Smooth muscle cell (in vitro differentiated cells): ENCODE measurements at regions not wholly inside any gene's neighbourhood (a gene's known extent, or its start where the extent isn't known, plus 50 kb on each side); places are given as distances from the start of the nearest gene placed in this dataset.

Experiments used
- DNase-seq: peaks from one replicate; lab custom pipeline; 2025; ENCODE audit not compliant: unreplicated experiment; lab: John Stamatoyannopoulos, UW
- H2AFZ ChIP-seq: fragments of 200-600 bp; sonication (generic); 2 replicates; pipeline ENCODE4 v1.6.0; 2016; ENCODE audit warnings: antibody characterized with exemption, low read depth, mild to moderate bottlenecking
- H3F3A ChIP-seq: fragments of 200-600 bp; sonication (generic); 2 replicates; pipeline ENCODE4 v1.6.0; 2017; ENCODE audit warnings: antibody characterized with exemption, low read depth
- H3K27ac ChIP-seq: fragments of 200-600 bp; sonication (generic); 2 replicates; pipeline ENCODE4 v1.5.1; 2016; ENCODE audit warnings: low read depth, mild to moderate bottlenecking
- H3K27me3 ChIP-seq: fragments of 200-600 bp; sonication (generic); 2 replicates; pipeline ENCODE4 v1.6.1; 2016; ENCODE audit warnings: low read depth, mild to moderate bottlenecking
- H3K36me3 ChIP-seq: fragments of 200-600 bp; sonication (generic); 2 replicates; pipeline ENCODE4 v1.5.1; 2016; ENCODE audit warnings: low read depth
- H3K4me1 ChIP-seq: fragments of 200-600 bp; sonication (generic); 2 replicates; pipeline ENCODE4 v1.5.1; 2016; ENCODE audit warnings: low read depth
- H3K4me2 ChIP-seq: fragments of 200-600 bp; sonication (generic); 2 replicates; pipeline ENCODE4 v1.6.0; 2016; ENCODE audit warnings: mild to moderate bottlenecking
- H3K4me3 ChIP-seq: fragments of 200-600 bp; sonication (generic); 2 replicates; pipeline ENCODE4 v1.5.1; 2016; ENCODE audit warnings: mild to moderate bottlenecking
- H3K79me2 ChIP-seq: fragments of 200-600 bp; sonication (generic); 2 replicates; pipeline ENCODE4 v1.6.0; 2016; ENCODE audit warnings: low read depth, mild to moderate bottlenecking
- H3K9ac ChIP-seq: fragments of 200-600 bp; sonication (generic); 2 replicates; pipeline ENCODE4 v1.6.0; 2016; ENCODE audit warnings: low read depth
- H3K9me3 ChIP-seq: fragments of 200-600 bp; sonication (generic); replicated peaks from 2 replicates; pipeline ENCODE4 v1.5.1; 2016; ENCODE audit warnings: low read depth
- H4K20me1 ChIP-seq: fragments of 200-600 bp; sonication (generic); 2 replicates; pipeline ENCODE4 v1.6.0; 2016; ENCODE audit warnings: low read depth
- CTCF ChIP-seq: fragments of 200-600 bp; sonication (generic); IDR thresholded peaks from 2 replicates; pipeline ENCODE4 v1.5.1; 2017; ENCODE audit warnings: borderline replicate concordance, mild to moderate bottlenecking, antibody characterized with exemption; ENCODE audit not compliant: insufficient read depth, poor library complexity, severe bottlenecking
- WGBS: methylation state at CpG from one replicate; pipeline ENCODE4 v1.1.7; 2016; ENCODE audit warnings: low lambda C conversion rate; 5-methylcytosine and 5-hydroxymethylcytosine counted together

- no peak for TF ChIP-seq CTCF
- H4K20me1 ChIP-seq: no peaks in the 10 kb centered on the region
- no peak overlapping the region for H2AFZ ChIP-seq
- H3K4me3 ChIP-seq: no peak overlapping the region
- H3K27ac ChIP-seq: no peak overlapping the region
- H3K27me3 ChIP-seq: no peaks in the 10 kb centered on the region
- H3K79me2 ChIP-seq: no peaks in the 10 kb centered on the region
- no peak overlapping the region for H3K9ac ChIP-seq
- H3K4me1 ChIP-seq: peaks cover 15% of the 10 kb centered on the region
- 40% methylated on average over 2 of the region's 2 CpGs for WGBS
- H3K4me2 ChIP-seq: no peak overlapping the region
- DNase-seq: no peak
- no peaks in the 10 kb centered on the region for H3K9me3 ChIP-seq
- H3K36me3 ChIP-seq: no peaks in the 10 kb centered on the region
- H3F3A ChIP-seq: no peaks in the 10 kb centered on the region
Observed at GRCh38 chr5:51468196-51468595, 84.9 kb downstream of the ISL1 start.

GRCh38 chr5:51471630-51472029 lies 88.4 kb downstream of the ISL1 start:
- TF ChIP-seq CTCF: no peak
- H3K27me3 ChIP-seq: no peaks in the 10 kb centered on the region
- no peaks in the 10 kb centered on the region for H4K20me1 ChIP-seq
- H3K27ac ChIP-seq: no peak overlapping the region
- 97% methylated on average over 1 of the region's 1 CpG for WGBS
- H2AFZ ChIP-seq: no peak overlapping the region
- no peak overlapping the region for H3K4me2 ChIP-seq
- H3K4me3 ChIP-seq: no peak overlapping the region
- DNase-seq: no peak
- no peak overlapping the region for H3K9ac ChIP-seq
- no peaks in the 10 kb centered on the region for H3F3A ChIP-seq
- H3K79me2 ChIP-seq: no peaks in the 10 kb centered on the region
- no peaks in the 10 kb centered on the region for H3K4me1 ChIP-seq
- H3K9me3 ChIP-seq: no peaks in the 10 kb centered on the region
- no peaks in the 10 kb centered on the region for H3K36me3 ChIP-seq

- H3K9ac ChIP-seq: no peak overlapping the region
- no peaks in the 10 kb centered on the region for H3K9me3 ChIP-seq
- no peak overlapping the region for H2AFZ ChIP-seq
- TF ChIP-seq CTCF: no peak
- H3K79me2 ChIP-seq: no peaks in the 10 kb centered on the region
- H3K27me3 ChIP-seq: no peaks in the 10 kb centered on the region
- no peaks in the 10 kb centered on the region for H3F3A ChIP-seq
- H3K4me1 ChIP-seq: no peaks in the 10 kb centered on the region
- no peak overlapping the region for H3K27ac ChIP-seq
- WGBS: 94% methylated on average over 1 of the region's 1 CpG
- no peaks in the 10 kb centered on the region for H3K36me3 ChIP-seq
- DNase-seq: no peak
- H3K4me2 ChIP-seq: no peak overlapping the region
- no peaks in the 10 kb centered on the region for H4K20me1 ChIP-seq
- H3K4me3 ChIP-seq: no peak overlapping the region
Observed at GRCh38 chr5:51472472-51472871, 89.2 kb downstream of the ISL1 start.

GRCh38 chr5:51475628-51476027 lies 92.4 kb downstream of the ISL1 start:
- H3K4me2 ChIP-seq: no peak overlapping the region
- H3K27ac ChIP-seq: no peak overlapping the region
- WGBS: 23% methylated on average over 5 of the region's 5 CpGs
- H3F3A ChIP-seq: no peaks in the 10 kb centered on the region
- H2AFZ ChIP-seq: no peak overlapping the region
- H3K9ac ChIP-seq: no peak overlapping the region
- no peaks in the 10 kb centered on the region for H3K4me1 ChIP-seq
- H3K4me3 ChIP-seq: no peak overlapping the region
- no peak for DNase-seq
- H4K20me1 ChIP-seq: no peaks in the 10 kb centered on the region
- H3K27me3 ChIP-seq: no peaks in the 10 kb centered on the region
- no peaks in the 10 kb centered on the region for H3K9me3 ChIP-seq
- H3K36me3 ChIP-seq: no peaks in the 10 kb centered on the region
- H3K79me2 ChIP-seq: no peaks in the 10 kb centered on the region
- no peak for TF ChIP-seq CTCF
